KMS-11 (cell line): ENCODE measurements at regions not wholly inside any gene's neighbourhood (a gene's known extent, or its start where the extent isn't known, plus 50 kb on each side); places are given as distances from the start of the nearest gene placed in this dataset.
"Not testable (repeated sequence)": the region's sequence is repeated elsewhere in the genome, so short reads cannot be mapped to it uniquely, and the experiment has no call there.

Experiments used
- H2AFZ ChIP-seq: fragments of 200-600 bp; sonication (generic); 2 replicates; pipeline ENCODE4 v1.6.1; 2016; ENCODE audit warnings: antibody characterized with exemption, mixed run types, low read depth
- H3K27ac ChIP-seq: fragments of 200-600 bp; sonication (generic); 2 replicates; pipeline ENCODE4 v1.6.1; 2016; ENCODE audit warnings: mild to moderate bottlenecking, mixed run types
- H3K27me3 ChIP-seq: fragments of 200-600 bp; sonication (generic); 2 replicates; pipeline ENCODE4 v1.6.1; 2017; ENCODE audit warnings: mild to moderate bottlenecking, low read depth, mixed run types, moderate library complexity; ENCODE audit not compliant: insufficient read depth
- H3K36me3 ChIP-seq: fragments of 200-600 bp; sonication (generic); 2 replicates; pipeline ENCODE4 v1.6.1; 2017; ENCODE audit warnings: mild to moderate bottlenecking, mixed run types; ENCODE audit not compliant: insufficient read depth
- H3K4me1 ChIP-seq: fragments of 200-600 bp; sonication (generic); 2 replicates; pipeline ENCODE4 v1.6.1; 2016; ENCODE audit warnings: mild to moderate bottlenecking, low read depth, mixed run types; ENCODE audit not compliant: poor library complexity, severe bottlenecking
- H3K4me2 ChIP-seq: fragments of 200-600 bp; sonication (generic); 2 replicates; pipeline ENCODE4 v1.7.0; 2016; ENCODE audit warnings: mild to moderate bottlenecking, mixed run types
- H3K4me3 ChIP-seq: fragments of 200-600 bp; sonication (generic); IDR thresholded peaks from 2 replicates; pipeline ENCODE4 v1.6.1; 2017; ENCODE audit warnings: low read depth, low read length, mixed read lengths; ENCODE audit not compliant: insufficient read depth
- H3K79me2 ChIP-seq: fragments of 200-600 bp; sonication (generic); 2 replicates; pipeline ENCODE4 v1.6.1; 2016; ENCODE audit warnings: low read depth, mixed run types; ENCODE audit not compliant: insufficient read depth
- H3K9ac ChIP-seq: fragments of 200-600 bp; sonication (generic); 2 replicates; pipeline ENCODE4 v1.6.1; 2016; ENCODE audit warnings: mild to moderate bottlenecking, mixed run types
- H4K20me1 ChIP-seq: fragments of 200-600 bp; sonication (generic); 2 replicates; pipeline ENCODE4 v1.6.1; 2016; ENCODE audit warnings: mild to moderate bottlenecking, mixed run types; ENCODE audit not compliant: insufficient read depth
- TF ChIP-seq, protein P1 (sequence below): fragments of 200-600 bp; sonication (generic); conservative IDR thresholded peaks from 2 replicates; pipeline ENCODE4 v1.6.1; 2017; ENCODE audit warnings: low read depth, mild to moderate bottlenecking, antibody characterized with exemption, low read length, moderate library complexity, mixed read lengths

DNA sequence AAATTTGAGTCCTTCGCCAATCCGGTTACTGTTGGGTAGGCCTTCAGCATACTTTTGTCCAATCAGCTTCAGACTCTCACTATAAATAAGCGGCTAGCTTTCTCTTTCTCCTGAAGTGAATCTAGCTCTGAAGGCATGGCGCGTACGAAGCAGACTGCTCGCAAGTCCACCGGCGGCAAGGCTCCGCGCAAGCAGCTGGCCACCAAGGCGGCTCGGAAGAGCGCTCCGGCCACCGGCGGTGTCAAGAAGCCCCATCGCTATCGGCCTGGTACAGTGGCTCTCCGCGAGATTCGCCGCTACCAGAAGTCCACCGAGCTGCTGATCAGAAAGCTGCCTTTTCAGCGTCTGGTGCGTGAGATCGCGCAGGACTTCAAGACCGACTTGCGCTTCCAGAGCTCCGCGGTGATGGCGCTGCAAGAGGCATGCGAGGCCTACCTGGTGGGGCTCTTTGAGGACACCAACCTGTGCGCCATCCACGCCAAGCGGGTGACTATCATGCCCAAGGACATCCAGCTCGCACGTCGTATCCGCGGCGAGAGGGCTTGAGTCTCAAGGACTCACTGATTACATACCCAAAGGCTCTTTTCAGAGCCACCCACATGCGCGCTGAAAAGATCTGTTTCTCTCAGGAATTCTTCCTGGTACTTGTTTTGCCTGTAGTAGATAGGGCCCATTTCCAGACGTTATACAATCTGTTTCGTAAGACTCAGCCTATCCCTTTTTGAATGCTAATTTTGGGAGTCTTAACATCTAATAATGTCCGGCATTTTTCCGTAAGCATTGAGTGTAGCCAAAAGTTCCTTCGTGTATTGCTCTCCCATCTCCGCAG is 102.0 kb downstream of the OR2B2 start:
- peaks cover 54% of the 10 kb centered on the region for H3K79me2 ChIP-seq
- no peak overlapping the region for H3K4me3 ChIP-seq
- TF ChIP-seq, protein P1, sequence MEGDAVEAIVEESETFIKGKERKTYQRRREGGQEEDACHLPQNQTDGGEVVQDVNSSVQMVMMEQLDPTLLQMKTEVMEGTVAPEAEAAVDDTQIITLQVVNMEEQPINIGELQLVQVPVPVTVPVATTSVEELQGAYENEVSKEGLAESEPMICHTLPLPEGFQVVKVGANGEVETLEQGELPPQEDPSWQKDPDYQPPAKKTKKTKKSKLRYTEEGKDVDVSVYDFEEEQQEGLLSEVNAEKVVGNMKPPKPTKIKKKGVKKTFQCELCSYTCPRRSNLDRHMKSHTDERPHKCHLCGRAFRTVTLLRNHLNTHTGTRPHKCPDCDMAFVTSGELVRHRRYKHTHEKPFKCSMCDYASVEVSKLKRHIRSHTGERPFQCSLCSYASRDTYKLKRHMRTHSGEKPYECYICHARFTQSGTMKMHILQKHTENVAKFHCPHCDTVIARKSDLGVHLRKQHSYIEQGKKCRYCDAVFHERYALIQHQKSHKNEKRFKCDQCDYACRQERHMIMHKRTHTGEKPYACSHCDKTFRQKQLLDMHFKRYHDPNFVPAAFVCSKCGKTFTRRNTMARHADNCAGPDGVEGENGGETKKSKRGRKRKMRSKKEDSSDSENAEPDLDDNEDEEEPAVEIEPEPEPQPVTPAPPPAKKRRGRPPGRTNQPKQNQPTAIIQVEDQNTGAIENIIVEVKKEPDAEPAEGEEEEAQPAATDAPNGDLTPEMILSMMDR: no peak; the same call in 1 of the 2 replicates
- H3K4me2 ChIP-seq: peak overlapping the region; percentile 90
- peak overlapping the region; percentile 93 for H3K27ac ChIP-seq
- no peak overlapping the region for H2AFZ ChIP-seq
- no peaks in the 10 kb centered on the region for H3K36me3 ChIP-seq
- peaks cover 47% of the 10 kb centered on the region for H3K4me1 ChIP-seq
- peak overlapping the region; percentile 92 for H3K9ac ChIP-seq
- H4K20me1 ChIP-seq: no peaks in the 10 kb centered on the region; the same call in 1 of the 2 replicates
- H3K27me3 ChIP-seq: no peaks in the 10 kb centered on the region

GRCh38 chr6:27809067-27809938 is 102.9 kb downstream of the OR2B2 start:
- Histone ChIP-seq H3K27me3 (no peaks in the 10 kb centered on the region), H4K20me1 (no peaks in the 10 kb centered on the region; the same call in 1 of the 2 replicates), H3K4me2 (peak overlapping the region; percentile 90), H2AFZ (no peak overlapping the region), H3K9ac (peak overlapping the region; percentile 92), H3K36me3 (no peaks in the 10 kb centered on the region), H3K79me2 (peaks cover 54% of the 10 kb centered on the region), H3K27ac (peak overlapping the region; percentile 93), H3K4me3 (no peak overlapping the region), H3K4me1 (peaks cover 55% of the 10 kb centered on the region)
- TF ChIP-seq, protein P1: no peak

- H3K4me3 ChIP-seq, H2AFZ ChIP-seq, H3K36me3 ChIP-seq, H3K27me3 ChIP-seq, H4K20me1 ChIP-seq: not testable (repeated sequence)
- H3K4me1 ChIP-seq: peaks cover 53% of the 10 kb centered on the region
- H3K4me2 ChIP-seq: peak overlapping the region; percentile 90
- peak overlapping the region; percentile 93 for H3K27ac ChIP-seq
- H3K79me2 ChIP-seq: peaks cover 51% of the 10 kb centered on the region
- peak overlapping the region; percentile 92 for H3K9ac ChIP-seq
Observed at GRCh38 chr6:27808242-27809066, 103.7 kb downstream of the OR2B2 start.

DNA sequence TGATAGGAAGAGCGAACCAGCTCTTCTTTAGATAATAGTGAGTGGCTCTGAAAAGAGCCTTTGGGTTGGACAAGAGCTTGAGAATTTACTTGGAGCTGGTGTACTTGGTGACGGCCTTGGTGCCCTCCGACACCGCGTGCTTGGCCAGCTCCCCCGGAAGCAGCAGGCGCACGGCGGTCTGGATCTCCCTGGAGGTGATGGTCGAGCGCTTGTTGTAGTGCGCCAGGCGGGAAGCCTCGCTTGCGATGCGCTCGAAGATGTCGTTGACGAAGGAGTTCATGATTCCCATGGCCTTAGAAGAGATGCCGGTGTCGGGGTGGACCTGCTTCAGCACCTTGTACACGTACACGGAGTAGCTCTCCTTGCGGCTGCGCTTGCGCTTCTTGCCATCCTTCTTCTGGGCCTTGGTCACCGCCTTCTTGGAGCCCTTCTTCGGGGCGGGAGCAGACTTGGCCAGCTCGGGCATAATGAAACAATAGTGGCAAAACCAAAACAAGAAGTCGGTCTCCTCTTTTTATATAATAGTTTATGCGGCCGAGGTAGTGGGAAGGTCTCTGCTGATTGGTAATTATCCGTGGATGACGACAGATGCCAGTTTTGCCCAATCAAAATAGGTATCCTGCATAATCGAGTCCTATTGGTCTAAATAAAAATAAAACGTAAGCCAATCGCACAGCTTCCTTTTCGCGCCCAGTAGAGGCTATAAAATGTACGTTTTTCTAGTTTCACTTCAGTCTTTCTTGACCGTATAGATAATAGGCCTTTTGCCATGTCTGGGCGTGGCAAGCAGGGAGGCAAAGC is 104.6 kb downstream of the OR2B2 start:
- H4K20me1 ChIP-seq, H3K27me3 ChIP-seq, H3K4me3 ChIP-seq, H3K36me3 ChIP-seq: not testable (repeated sequence)
- peaks cover 45% of the 10 kb centered on the region for H3K4me1 ChIP-seq
- H3K9ac ChIP-seq: peak overlapping the region; percentile 92
- peak overlapping the region; percentile 21; the same call in 1 of the 2 replicates for H2AFZ ChIP-seq
- peak overlapping the region; percentile 92 for H3K4me2 ChIP-seq
- H3K27ac ChIP-seq: peak overlapping the region; percentile 93
- peaks cover 45% of the 10 kb centered on the region for H3K79me2 ChIP-seq
